ENCODE measurements at regions not wholly inside any gene's neighbourhood (a gene's known extent, or its start where the extent isn't known, plus 50 kb on each side); places are given as distances from the start of the nearest gene placed in this dataset.

GRCh38 chr6:153563001-153563400 lies 431.9 kb upstream of the RGS17 start:
- TF ChIP-seq BHLHE40 (IDR thresholded peaks at IDR 0.05; ENCODE audit: borderline replicate concordance) (no peak), HDGF (IDR thresholded peaks at IDR 0.05; ENCODE audit: borderline replicate concordance) (no peak), NFRKB (IDR thresholded peaks at IDR 0.05) (no peak), L3MBTL2 (conservative IDR thresholded peaks at IDR 0.05) (no peak), SUZ12 (IDR thresholded peaks at IDR 0.05) (no peak), TARDBP (IDR thresholded peaks at IDR 0.05) (no peak), FOXM1 (IDR thresholded peaks at IDR 0.05; ENCODE audit: borderline replicate concordance) (no peak), ZNF384 (IDR thresholded peaks at IDR 0.05) (no peak), SP1 (IDR thresholded peaks at IDR 0.05) (no peak), FOXA1 (IDR thresholded peaks at IDR 0.05) (no peak), LEF1 (IDR thresholded peaks at IDR 0.05; ENCODE audit: borderline replicate concordance) (no peak), CTBP1 (IDR thresholded peaks at IDR 0.05; ENCODE audit: borderline replicate concordance) (no peak), ARNT (IDR thresholded peaks at IDR 0.05) (no peak)
- TF ChIP-seq, protein P1, sequence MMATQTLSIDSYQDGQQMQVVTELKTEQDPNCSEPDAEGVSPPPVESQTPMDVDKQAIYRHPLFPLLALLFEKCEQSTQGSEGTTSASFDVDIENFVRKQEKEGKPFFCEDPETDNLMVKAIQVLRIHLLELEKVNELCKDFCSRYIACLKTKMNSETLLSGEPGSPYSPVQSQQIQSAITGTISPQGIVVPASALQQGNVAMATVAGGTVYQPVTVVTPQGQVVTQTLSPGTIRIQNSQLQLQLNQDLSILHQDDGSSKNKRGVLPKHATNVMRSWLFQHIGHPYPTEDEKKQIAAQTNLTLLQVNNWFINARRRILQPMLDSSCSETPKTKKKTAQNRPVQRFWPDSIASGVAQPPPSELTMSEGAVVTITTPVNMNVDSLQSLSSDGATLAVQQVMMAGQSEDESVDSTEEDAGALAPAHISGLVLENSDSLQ (IDR thresholded peaks at IDR 0.05), result no peak

Data from HEK293T (cell line).